ENCODE measurements at regions not wholly inside any gene's neighbourhood (a gene's known extent, or its start where the extent isn't known, plus 50 kb on each side); places are given as distances from the start of the nearest gene placed in this dataset.
"Not testable (repeated sequence)": the region's sequence is repeated elsewhere in the genome, so short reads cannot be mapped to it uniquely, and the experiment has no call there.

DNA sequence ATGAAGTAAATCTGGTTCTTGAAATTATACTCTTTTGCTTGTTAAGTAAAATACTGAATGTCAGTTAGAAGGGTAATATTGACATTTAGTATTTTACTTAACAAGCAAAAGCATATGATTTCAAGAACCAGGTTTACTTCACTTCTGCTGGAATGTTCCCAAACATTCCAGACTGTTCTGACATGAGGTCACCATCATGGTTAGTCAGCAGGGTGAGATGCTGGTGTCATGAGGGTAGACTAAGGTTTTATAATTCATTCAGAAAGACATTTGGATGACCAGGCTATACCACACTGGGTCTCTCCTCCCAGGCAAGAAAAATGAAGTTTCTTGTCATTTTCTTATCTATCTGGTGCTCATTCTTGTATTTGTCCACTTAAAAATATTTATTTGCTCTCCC, 414.4 kb upstream of the MMS22L start:
- DNase-seq: no peak

DNA sequence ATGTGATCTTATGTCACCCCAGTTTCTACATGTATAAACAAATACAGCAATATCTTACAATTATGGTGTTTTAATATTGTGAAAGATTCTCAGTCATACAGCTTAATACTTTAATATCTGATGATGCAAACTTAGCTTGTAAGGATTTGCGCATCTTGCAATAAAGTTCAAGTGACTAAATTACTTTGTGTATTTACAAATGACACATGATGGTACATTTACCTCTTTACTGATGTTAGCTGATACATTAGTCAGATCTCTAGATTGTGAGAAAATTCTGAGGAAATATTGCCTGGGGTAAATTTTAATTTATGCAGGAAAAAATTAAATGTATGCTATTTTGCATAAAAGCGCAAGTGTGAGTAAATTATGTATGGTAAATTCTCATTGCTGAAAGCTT, 418.8 kb upstream of the MMS22L start:
- DNase-seq: no peak

DNA sequence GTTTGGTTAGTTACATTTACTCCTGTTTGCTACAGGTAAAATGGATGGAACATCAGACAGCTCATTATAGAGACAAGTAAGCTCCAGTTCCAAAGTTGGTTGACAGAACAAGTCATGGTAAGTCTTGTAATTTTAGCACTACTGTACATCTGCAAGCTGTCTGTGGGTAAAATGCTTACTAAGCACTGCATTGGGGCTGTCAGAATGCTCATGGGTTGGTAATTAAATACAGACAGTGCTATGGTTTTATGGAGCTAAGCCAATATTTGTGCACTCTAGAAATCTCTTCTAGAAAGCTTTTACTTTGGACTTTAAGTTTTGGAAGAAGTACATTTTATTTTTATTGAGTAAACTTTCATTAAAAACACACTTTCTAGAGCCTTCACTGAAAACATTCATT, 419.2 kb upstream of the MMS22L start:
- no peak for DNase-seq

DNA sequence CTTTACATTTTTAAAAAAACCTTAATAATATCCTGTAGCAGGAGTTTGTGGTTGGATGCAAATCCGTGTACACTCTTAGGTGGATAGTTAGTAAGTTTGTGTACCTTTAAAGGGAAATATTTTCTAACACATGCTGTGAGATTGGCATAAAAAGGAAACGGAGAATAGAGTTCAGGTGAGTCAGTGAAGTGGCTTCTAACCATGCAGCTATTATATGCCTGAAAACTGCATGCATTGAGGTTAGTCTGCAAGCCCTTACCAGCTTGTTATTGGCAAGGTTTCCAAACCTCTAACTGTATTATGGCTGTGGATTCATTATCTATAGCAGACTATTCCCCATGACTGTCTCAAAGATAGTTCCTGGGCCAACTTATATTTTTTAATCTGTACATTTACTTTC, 420.6 kb upstream of the MMS22L start:
- no peak for DNase-seq

DNA sequence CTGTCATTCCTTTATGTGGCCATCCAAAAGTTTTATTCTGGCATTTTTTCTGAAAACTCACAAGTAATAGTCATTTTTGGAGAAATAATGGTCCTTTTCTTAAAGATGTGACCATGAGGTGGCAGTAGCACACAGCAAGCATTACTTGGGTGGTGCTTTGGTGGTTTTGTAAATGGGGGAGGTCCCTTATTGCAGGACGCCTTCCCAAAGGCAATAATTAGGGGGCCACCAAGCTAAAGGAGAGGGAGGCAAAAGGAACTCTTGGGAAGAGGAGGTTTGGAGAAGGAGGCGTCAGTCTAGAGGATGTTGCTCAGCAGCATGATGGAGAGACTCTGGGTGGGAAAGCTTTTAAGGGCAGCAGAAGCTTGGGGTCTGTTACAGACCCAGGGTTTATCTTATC, 422.6 kb upstream of the MMS22L start:
- DNase-seq: peak; percentile 8

DNA sequence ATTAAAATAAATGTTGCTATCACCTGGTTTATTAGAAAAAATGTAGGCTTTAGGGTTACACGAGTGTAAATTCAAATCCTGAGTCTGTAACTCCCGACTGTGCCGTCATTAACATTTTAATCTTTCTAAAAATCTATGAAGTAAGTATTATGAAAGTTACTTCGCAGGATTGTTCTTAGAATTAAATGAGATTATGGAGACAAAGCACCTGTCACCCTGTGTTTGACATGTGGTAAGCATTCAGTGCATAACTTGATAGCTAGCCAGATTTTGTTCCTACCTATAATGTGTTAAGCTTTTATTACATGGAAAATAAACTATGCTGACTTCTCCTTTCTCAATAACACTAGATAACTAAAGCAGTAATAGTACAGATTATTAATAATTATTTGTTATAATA, 429.7 kb upstream of the MMS22L start:
- DNase-seq: no peak

DNA sequence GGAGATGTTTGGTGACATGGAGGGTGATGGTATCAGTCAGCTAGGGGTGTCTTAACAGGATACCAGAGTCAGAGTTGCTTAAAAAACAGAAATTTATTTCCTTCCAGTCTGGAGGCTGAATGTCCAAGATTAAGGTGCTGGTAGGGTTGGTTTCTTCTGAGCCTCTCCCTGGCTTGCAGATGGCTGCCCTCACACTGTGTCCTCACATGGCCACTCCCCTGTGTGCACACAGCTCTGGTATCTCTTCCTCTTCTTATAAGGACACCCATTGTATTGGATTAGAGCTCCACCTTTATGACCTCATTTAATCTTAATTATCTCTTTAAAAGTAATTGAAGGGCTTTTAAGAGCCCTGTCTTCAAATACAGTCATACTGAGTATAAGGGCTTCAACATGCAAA, 431.8 kb upstream of the MMS22L start:
- DNase-seq: no peak

DNA sequence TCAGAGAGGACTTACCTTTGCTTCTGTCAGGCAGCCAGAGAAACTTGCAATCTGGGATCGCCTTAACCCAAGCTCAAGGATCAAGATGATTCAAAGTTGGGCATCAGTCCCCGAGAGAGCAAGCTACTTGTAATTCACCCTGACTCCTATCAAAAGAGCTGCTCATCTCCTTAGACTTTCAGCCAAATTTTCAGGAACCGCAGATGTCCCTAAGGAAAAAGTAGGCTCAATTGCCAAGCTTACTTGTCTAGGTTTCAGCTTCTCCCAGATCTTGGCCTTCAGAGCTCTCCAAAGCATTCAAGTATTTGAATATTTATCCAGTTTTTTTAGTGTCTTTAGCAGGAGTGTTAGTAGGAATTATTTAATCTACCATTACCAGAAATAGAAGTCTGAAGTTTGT, 434.1 kb upstream of the MMS22L start:
- DNase-seq: no peak

DNA sequence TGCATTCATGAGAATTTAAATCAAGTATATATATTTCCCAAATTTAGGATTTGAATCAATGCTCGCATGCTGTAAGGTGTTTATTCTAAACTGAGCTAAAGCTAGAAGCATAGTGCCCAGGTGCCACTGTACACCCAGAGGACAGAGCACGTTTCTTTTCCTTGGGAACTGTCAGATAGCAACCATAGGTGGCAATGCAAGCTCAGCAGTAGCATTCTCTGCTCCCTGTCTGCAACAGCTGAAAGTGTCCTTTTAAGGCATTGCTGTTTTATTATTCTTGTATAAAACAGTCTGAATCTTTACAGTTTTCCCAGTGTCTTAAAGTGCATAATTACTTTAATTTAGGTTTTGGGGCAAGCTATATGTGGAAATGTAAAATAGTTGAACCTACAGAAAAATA, 443.4 kb upstream of the MMS22L start:
- peak; percentile 3 for DNase-seq

DNA sequence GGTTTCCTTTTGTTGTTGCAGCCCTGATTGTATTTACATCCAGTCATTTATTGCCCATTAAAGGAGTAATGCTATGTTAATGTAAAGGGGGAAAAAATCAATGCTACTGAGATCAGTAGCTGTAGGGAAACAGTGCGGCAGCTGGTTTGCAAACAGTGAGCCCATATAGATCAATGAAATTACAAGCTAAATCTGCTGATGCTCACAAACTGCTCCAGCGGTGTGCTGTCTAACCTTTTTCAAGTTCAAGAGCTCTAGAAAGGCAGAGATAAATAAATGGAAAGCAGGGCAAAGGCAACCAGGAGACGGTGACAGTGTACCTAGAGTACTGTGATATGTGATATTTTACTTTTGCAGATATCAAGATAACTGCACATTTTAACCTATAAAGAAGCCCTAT, 449.0 kb upstream of the MMS22L start:
- peak; percentile 6 for DNase-seq

DNA sequence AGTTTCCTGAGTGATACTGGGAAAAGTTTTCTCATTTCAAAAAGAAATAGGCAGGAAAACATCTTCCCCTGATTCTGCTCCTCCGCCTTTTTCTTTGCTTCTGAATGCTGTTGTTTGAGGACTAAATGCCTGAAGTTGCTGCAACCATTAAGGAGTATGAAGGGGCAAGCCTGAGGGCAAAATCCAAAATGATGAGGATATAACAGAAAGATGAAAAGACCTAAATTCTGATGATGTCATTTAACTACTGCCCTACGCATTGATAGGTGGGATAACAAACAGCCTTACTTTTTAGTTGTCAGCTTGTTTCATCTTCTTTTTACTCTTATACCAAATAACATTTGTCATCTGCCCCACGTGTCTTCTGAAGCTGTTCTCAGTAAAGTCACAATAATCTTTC, 474.6 kb upstream of the MMS22L start:
- DNase-seq: no peak

DNA sequence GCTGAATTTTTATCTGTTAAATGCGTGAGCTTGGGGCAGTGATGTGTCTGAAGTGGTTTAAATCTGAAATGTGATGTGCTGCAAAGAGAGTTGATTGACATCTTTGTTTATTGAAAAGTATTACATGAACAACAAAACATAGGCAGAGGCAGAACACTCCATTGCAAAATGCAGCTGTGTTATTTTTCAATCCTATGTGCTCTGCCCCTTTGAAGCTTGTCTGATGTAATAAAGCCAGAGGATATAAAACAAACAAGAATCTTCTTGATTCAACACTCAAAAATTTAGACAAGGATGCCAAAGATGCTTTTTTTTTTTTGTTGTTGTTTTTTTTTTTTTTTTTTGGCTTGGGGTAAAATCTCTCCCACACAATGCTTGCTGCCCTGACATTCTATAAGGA, 482.4 kb upstream of the MMS22L start:
- DNase-seq: no peak

DNA sequence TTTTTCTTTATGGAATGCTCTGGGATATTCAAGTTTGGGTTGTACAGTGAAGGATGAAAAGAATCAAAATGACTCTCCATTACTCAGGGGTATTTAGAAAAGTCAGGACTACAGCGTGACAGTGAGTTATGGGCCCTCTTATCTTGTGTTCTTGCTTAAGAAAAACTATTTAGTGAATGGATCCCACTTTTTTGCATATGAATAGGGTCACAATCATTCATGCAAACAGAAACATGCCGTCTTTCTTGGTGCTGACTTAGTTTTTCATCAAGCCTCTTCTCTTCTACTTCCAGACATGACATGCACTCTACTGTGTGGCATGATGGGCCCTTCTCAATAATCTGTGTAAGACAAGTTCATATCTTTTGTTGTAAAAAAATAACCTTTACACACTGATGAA, 488.4 kb upstream of the MMS22L start:
- no peak for DNase-seq

DNA sequence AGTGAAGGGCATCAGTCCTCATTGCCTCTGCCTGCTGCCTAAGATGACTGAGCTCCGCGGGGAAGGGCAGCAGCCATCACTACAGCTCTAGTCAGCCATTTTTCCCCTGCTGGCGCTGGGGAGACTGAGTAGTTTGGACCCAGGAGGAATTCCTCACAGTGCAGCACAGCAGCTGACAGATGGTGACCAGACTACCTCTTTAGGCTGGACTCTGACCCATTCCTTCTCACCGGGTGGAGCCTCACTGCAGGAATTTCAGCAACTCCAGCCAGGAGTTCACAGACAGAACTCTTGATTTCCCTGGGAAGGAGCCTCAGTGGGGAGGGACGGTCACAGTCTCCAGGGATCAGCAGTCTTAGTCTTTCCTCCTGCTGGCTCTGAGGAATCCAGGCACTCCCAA, 492.0 kb upstream of the MMS22L start:
- no peak for DNase-seq

DNA sequence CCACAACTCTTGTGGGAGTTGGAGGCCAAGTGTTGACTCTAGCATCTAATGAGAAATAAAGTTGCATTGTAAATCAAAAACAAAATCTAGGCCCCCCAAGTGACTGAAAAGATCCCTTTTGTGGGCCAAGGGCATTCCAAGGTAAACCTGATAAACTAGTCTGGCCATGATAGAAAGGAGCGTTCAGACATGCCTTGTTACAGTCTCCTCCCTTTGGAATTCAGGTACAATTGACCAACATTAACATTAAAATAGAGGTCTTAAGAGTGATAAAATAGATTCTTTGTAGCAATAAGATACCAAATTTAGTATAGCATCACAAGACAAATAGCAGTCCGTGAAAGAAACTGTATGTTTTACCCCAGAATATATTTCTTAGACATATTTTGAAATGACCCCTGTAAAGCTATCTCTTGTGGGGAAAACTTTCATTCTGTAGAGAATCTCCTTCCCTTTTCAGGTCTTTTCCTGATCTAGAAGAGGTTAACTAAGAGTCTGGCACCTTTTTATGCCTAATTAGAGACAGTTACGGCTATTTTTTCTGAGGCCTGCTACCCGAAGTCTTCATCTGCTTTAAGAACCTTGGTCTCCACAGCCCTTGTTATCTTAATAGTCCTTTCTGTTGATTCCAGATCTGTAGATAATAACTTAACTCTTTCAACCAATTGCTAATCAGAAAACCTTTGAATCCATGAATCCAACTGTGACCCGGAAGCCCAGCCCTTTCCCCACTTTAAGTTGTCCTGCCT, 495.4 kb upstream of the MMS22L start:
- no peak for DNase-seq

DNA sequence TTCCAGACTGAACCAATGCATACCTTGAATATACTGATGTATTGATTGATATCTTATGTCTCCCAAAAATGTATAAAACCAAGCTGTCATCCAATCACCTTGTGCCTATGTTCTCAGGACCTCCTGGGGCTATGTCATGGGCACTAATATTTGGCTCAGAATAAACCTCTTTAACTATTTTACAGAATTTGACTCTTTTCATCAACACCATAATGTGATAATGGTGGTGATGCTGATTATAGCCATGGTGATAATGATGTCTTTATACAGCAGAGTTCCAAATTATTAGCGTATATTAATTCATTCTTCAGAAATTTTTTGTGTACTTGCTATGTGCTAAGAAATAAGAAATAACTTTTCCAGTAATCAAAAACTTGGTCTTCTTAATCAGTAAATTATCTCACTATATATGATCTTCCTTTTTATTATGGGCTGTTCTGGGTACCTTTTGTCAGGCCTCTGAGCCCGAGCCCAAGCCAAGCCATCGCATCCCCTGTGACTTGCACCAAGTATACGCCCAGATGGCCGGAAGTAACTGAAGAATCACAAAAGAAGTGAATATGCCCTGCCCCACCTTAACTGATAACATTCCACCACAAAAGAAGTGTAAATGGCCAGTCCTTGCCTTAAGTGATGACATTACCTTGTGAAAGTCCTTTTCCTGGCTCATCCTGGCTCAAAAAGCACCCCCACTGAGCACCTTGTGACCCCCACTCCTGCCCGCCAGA, 496.2 kb upstream of the MMS22L start:
- DNase-seq: not testable (repeated sequence)

DNA sequence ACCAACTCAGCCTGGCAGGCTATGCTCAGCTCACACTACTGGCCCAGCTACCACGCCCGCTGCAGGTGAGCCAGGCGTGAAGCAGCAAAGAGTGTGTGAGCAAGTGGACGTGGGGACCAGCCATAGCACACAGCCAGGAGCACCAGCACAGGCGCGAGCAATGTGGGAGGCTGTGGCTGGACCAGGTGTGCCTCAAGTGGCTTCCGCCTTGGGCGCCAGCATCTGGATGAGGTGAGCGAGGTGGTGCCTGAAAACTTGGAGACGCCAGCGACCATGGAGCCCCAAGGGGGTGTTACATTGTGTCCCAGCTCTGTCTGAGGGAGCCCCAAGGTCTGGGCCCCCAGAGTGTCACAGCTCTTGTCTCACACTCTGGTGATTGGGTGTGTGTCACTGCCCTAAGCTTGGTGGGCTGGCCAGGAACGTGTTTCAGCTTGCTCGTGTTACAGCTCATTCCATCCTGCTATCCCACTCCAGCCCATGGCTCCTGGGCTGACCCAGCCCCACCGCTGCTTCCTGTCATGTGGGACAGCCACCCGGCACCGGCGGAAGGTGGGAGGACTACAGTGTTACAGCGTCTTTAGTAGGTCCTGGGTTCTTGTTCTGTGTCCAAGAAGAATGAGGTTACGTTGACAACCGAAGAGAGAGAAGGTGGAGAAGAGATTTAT, 508.0 kb upstream of the MMS22L start:
- DNase-seq: no peak

DNA sequence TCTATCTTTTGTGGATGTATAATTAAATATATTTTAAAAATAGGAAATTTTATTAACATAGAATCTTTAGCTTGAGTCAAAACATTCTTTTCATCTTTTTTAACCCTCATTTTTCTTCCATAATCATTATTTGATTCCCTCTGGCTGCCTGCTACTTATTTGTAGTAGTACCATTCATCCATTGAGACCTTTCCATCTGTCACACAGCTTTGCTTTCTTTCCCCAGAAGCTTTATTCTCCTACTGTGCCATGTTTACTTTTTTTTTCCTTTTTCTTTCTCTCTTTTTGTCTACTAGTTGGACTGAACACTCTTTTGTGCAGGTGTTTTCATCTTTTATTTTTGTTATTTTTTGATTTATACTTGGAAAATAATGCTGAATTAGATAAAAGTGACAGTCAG, 522.6 kb upstream of the MMS22L start:
- DNase-seq: no peak

DNA sequence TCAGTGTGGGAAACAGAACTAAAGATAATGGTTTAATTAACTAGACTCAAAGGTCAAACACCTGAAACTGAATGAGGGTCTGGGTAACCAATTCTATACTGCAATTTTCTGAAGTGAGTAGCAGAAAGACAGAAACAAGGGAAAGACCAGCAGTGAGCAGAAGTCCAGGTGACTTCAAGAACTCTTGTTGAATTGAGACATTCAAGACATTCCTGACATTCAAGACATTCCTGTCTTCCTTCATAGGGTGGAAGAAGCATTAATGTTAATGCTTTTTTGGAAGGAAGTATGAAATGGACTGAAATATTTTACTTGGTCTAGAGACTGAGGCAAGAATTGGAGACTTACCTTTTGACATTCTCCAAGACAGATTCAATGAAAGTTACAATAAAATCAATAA, 529.9 kb upstream of the MMS22L start:
- DNase-seq: no peak

DNA sequence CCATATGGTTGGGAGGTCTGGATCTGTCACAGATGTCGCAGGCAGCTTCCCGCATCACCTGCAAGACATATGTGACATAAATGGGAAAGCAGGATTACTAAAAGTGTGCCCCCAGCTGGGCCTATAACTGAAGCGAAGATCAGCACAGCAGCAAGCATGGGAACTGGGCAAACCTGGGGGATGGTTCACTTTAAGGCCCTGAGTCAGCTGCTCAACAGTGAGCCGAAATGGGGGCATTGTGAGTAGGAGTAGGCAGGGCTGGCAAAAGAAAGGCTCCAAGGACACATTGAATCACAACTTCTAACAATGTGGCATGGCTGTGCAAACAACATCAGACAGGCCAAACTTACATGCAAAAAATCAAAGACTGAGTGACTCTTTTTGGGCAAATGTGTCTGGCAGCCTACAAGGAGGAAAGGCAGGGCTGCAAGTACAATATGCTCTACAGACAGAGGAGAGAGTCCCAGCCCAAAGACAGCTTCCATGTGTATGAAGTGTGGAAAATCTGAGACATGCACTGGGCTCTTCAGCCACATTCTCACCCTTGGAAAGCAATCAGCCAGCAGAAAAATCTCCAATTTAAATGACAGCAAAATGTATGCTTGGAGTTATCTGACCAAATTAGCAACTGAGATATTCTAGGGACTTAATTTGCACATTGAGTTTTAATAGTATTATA, 531.0 kb upstream of the MMS22L start:
- DNase-seq: no peak

DNA sequence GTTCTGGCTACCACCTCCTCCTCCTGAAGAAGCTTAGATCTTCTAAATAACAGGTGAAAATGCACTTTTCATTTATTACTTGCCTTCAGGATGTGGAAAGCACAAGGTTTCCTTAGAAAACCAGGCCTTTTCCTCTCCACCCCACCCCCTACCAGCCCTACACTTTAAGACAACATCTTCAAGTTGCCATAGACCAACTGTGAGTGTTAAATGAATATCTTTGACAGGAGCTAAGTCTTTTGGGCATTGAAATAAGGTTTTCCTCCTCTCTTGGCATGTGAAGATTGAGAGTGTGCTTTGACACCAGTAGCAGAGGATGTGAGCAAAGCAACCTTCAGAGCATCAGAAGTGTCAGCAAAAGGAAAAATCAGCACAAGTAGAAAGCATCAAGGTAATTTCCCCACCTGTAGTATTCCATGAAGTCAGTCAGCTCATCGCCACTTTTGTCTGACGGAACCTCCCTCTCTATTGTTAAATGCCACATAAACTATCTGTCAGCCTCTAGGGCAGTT, 532.3 kb upstream of the MMS22L start:
- no peak for DNase-seq

DNA sequence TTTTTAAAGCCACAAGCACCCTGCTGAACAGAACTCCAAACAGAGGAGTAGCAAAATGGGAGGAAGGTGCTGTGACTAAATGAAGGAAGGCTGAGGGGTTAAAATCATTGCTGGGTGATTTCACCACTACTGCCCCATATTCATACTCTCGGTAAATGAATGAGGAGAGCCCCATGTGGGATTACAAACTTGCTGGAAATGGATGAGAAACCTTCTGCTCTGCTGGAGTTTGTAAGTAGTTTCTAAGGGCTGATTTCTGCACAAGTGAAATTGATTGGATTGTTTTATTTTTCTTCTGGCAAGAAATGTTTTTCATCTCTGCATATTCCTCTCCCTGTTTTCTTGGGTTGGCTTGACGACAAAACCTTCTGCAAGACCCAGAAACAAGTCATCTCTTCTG, 533.5 kb upstream of the MMS22L start:
- DNase-seq: no peak

DNA sequence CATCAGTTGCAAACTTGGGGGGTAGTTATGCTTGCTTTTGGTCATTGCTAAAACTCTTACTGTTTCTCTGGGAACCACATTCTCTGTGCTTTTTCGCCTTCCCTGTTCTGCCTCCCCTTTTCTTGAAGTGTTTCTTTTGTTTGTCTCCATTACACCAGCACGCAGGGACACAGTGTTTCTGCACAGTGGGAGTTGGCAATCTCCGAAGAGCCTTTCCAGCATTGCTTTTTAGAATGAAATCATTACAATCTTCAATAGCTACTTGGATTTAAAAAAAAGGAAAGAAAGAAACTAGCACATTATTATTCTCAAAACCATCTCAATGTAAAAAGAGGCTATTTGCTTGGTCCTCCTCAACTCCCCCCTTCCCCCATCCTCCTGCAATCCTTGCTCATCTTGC, 536.7 kb upstream of the MMS22L start:
- peak; percentile 3 for DNase-seq

DNA sequence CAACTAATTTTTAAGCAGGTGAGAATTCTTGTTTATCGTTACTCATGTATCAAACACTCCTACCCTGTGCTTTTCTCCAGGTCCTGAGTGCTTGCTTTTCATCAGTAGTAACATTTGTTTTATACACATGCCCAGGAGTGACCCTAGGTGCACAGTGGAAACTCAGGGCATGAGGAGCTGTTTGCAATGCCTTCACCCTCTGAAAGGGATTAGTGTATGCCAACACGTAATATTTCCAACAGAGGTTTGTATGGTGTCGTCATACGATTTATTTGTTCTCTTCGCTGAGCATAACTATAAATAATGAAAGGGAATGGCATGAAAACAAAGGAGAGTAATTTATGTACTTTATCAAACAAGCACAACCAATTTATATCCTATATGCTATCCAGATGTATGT, 537.4 kb upstream of the MMS22L start:
- no peak for DNase-seq
